Pulmonary artery endothelial cell (primary cell): ENCODE measurements at regions not wholly inside any gene's neighbourhood (a gene's known extent, or its start where the extent isn't known, plus 50 kb on each side); places are given as distances from the start of the nearest gene placed in this dataset.

Experiments used
- DNase-seq: peaks from one replicate; pipeline ENCODE4 v3.0.0-alpha.2; 2011; ENCODE audit warnings: low read depth, low spot score

GRCh38 chr1:22376546-22376945, 75.1 kb upstream of the ZBTB40 start:
- no peak for DNase-seq

GRCh38 chr1:22376976-22377375, 74.7 kb upstream of the ZBTB40 start:
- no peak for DNase-seq

- DNase-seq = no peak
These were observed 72.1 kb upstream of the ZBTB40 start for GRCh38 chr1:22379566-22379965.

DNA sequence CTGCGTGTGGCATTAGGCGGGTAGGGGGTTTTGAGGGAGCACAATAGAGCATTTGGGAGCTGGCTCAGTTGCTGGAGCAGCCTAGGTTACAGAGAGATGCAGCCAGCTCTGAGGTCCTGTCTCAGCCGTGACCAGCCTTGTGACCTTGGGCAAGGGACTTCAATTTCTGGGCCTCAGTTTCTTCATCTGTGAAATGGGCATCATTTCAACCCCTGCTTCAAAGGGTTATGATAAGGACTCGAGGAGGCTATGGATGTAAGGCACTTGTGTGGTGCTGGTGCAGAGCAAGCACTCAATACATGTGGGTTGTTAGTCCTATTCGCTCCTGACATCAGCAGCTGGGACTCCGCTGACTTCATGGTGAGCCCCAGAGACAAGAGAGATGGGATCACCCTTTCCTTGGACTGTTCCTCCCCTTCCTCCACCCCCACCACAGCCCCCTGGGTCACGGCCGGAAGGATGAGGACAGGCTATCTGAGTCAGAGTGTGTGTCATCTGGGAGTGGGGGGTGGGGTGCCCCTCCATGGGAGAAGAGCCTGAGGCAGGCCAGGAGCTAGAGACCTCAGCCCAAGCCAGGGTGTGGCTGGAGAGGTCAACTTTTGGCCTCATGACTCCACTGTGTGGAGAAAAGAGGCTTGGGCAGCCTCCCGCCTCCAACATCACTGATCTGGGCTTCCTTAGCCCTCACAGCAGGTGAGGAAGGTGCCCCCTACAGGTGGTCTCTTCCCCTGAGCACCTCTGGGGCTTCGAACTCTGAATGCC, 71.4 kb upstream of the ZBTB40 start:
- no peak for DNase-seq

GRCh38 chr1:22383526-22384294, 67.9 kb upstream of the ZBTB40 start:
- DNase-seq = no peak

GRCh38 chr1:22385537-22385936, 66.1 kb upstream of the ZBTB40 start:
- DNase-seq = no peak

GRCh38 chr1:22386774-22387173, 64.9 kb upstream of the ZBTB40 start:
- no peak for DNase-seq

GRCh38 chr1:22387919-22388580, 63.6 kb upstream of the ZBTB40 start:
- no peak for DNase-seq

DNA sequence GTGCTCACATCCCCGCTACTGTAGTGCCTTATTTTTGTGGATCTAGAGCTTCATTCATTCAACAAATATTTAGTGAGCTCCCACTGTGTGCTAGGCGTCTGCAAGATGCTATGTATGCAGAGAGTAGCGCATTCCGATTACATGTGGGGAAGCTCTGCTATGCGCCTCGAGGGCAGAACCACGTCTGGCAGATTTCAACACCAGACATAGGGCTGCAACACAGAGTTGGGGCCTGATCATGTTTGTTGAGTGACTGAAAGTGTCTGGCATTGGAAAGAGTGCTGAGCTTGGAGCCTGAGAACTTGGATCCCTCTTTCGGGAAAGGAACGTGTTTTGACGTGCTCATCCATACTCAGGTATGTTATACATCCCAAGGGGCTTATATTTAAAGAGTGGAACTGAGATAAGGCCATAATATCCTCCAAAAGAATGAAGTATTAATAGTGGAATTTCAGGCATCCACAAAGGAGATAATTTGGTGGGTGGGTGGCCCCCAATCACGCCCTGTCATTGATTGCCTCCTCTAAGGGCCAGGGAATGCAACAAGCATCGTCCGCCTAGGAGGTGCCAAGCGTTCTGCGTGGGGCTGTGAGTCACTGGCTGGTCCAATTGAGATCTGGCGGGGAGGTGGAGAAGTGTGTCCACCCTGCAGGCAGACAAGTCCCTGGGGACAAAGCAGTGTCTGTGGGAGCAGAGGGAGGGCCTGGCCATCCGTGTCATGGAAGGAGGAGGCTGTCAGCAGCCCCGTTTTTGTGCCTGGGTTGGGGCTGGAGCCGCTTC, 62.8 kb upstream of the ZBTB40 start:
- no peak for DNase-seq

- no peak for DNase-seq
These were observed 58.1 kb upstream of the ZBTB40 start for GRCh38 chr1:22393587-22393986.

- no peak for DNase-seq
These were observed 52.8 kb upstream of the ZBTB40 start for GRCh38 chr1:22398656-22399420.

DNA sequence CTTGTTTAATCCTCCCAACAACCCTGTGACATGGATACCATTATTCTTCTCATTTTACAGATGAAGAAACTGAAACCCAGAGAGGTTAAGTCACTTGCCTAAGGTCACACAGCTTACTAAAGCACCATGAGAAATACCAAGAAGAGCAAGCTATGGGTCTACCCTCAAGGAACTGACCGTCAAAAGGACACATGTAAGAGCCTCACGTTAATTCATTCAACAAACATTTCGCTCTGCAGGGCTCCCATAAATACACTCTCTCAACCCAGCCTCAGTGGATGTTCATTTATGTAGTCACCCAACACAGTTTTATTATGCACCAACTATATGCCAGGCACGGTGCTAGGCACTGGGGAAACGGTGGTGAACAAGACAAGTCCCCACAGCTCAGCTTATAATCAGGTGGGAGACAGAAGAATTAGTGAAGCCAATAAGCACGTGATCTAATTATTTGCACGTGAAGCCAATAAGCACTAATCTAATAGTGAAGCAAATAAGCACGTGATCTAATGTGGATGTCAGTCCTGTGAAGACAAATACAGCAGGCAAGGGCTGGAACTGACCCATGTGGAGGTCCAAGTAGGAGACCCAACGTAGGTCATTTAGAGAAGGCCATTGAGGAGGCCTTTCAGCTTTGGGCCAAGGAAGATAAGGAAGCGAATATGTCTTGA, 52.1 kb upstream of the ZBTB40 start:
- DNase-seq = no peak
